ENCODE measurements at regions not wholly inside any gene's neighbourhood (a gene's known extent, or its start where the extent isn't known, plus 50 kb on each side); places are given as distances from the start of the nearest gene placed in this dataset.

- no peak for TF ChIP-seq HMGXB4 (CRISPR knock-in tag; IDR thresholded peaks at IDR 0.05)
- no peak for TF ChIP-seq NR1H2 (CRISPR knock-in tag; IDR thresholded peaks at IDR 0.05)
- no peak for TF ChIP-seq CTCF (IDR thresholded peaks at IDR 0.05)
- no peak for TF ChIP-seq TCF7 (CRISPR knock-in tag; IDR thresholded peaks at IDR 0.05; ENCODE audit: low read depth)
- TF ChIP-seq TEAD4 (CRISPR knock-in tag; IDR thresholded peaks at IDR 0.05): no peak
- no peak for TF ChIP-seq SMAD4 (CRISPR knock-in tag; IDR thresholded peaks at IDR 0.05)
- TF ChIP-seq MYBL2 (CRISPR knock-in tag; IDR thresholded peaks at IDR 0.05): no peak
- TF ChIP-seq GABPB1 (CRISPR knock-in tag; IDR thresholded peaks at IDR 0.05): no peak
Observed at GRCh38 chr12:23421556-23421955, 527.9 kb downstream of the SOX5 start.
